WTC11 (cell line): ENCODE measurements at regions not wholly inside any gene's neighbourhood (a gene's known extent, or its start where the extent isn't known, plus 50 kb on each side); places are given as distances from the start of the nearest gene placed in this dataset.

Source experiments
- MXD4 ChIP-seq: fragments of 250-450 bp; sonication (Bioruptor Pico); IDR thresholded peaks from 2 replicates; pipeline ENCODE4 v1.8.0; 2021; ENCODE audit warnings: mild to moderate bottlenecking, moderate library complexity, borderline replicate concordance
- TF ChIP-seq, protein P1 (sequence below): sonication (generic); formaldehyde crosslinking; IDR thresholded peaks from 2 replicates; pipeline ENCODE4 v1.8.0; 2023; ENCODE audit warnings: missing genetic modification reagents
- TF ChIP-seq, protein P2 (sequence below): fragments of 200-600 bp; IDR thresholded peaks from 2 replicates; pipeline ENCODE4 v1.8.0; 2022; ENCODE audit warnings: antibody characterized with exemption

DNA sequence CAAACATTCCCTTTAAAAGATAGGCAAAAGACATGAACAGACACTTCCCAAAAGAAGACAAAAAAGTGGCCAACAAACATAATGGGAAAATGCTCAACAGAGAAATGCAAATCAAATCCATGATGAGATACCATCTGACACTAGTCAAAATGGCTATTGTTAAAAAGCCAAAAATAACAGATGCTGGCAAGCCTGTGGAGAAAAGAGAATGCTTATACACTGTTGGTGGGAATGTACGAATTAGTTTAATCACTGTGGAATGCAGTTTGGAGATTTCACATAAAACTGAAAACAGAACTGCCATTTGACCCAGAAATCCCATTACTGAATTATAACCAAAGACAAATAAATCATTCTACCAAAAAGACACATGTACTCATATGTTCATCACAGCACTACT, 58.3 kb upstream of the WDR41 start:
- TF ChIP-seq, protein P1, sequence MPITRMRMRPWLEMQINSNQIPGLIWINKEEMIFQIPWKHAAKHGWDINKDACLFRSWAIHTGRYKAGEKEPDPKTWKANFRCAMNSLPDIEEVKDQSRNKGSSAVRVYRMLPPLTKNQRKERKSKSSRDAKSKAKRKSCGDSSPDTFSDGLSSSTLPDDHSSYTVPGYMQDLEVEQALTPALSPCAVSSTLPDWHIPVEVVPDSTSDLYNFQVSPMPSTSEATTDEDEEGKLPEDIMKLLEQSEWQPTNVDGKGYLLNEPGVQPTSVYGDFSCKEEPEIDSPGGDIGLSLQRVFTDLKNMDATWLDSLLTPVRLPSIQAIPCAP = no peak
- TF ChIP-seq, protein P2, sequence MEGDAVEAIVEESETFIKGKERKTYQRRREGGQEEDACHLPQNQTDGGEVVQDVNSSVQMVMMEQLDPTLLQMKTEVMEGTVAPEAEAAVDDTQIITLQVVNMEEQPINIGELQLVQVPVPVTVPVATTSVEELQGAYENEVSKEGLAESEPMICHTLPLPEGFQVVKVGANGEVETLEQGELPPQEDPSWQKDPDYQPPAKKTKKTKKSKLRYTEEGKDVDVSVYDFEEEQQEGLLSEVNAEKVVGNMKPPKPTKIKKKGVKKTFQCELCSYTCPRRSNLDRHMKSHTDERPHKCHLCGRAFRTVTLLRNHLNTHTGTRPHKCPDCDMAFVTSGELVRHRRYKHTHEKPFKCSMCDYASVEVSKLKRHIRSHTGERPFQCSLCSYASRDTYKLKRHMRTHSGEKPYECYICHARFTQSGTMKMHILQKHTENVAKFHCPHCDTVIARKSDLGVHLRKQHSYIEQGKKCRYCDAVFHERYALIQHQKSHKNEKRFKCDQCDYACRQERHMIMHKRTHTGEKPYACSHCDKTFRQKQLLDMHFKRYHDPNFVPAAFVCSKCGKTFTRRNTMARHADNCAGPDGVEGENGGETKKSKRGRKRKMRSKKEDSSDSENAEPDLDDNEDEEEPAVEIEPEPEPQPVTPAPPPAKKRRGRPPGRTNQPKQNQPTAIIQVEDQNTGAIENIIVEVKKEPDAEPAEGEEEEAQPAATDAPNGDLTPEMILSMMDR = no peak
- no peak for TF ChIP-seq MXD4
